ENCODE measurements at regions not wholly inside any gene's neighbourhood (a gene's known extent, or its start where the extent isn't known, plus 50 kb on each side); places are given as distances from the start of the nearest gene placed in this dataset.

- TF ChIP-seq YY1 (IDR thresholded peaks at IDR 0.05; ENCODE audit: insufficient read depth, insufficient read length) (no peak), ZNF274 (IDR thresholded peaks at IDR 0.05; ENCODE audit: low read depth, low read length) (no peak), SUZ12 (IDR thresholded peaks at IDR 0.05; ENCODE audit: extremely low read depth, insufficient read depth, insufficient read length) (no peak)
Observed at GRCh38 chr5:117736698-117737097, 1162.1 kb upstream of the SEMA6A start.

All from NT2/D1 (cell line).